ENCODE measurements at regions not wholly inside any gene's neighbourhood (a gene's known extent, or its start where the extent isn't known, plus 50 kb on each side); places are given as distances from the start of the nearest gene placed in this dataset.

GRCh38 chr15:35736150-35736549 lies 190.2 kb upstream of the DPH6 start:
- TF ChIP-seq CTCF (conservative IDR thresholded peaks at IDR 0.05; ENCODE audit: low read depth, low read length), result no peak
- TF ChIP-seq POLR2A (IDR thresholded peaks at IDR 0.05; ENCODE audit: low read depth, low read length), result no peak
- TF ChIP-seq RAD21 (IDR thresholded peaks at IDR 0.05; ENCODE audit: low read length), result no peak

Measured in IMR-90 (cell line).